ENCODE measurements at regions not wholly inside any gene's neighbourhood (a gene's known extent, or its start where the extent isn't known, plus 50 kb on each side); places are given as distances from the start of the nearest gene placed in this dataset.

DNA sequence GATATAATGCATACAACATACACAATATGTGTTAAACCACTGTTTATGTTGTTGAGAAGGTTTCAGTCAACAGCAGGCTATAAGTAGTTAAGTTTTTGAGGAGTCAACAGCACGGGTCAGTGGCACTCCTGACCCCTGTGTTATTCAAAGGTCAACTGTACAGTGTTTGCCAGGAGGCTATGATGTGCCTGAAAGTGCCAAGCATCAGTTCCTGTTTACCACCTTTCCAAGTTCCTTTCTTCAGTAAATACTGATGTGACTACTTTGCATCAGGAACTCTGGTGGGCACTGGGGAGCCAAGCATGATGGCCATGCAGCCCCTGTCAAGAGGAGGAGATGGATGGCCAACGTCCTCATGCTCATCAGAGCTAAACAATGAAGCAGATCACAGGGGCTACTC, 224.4 kb upstream of the EXOC2 start:
- TF ChIP-seq, protein P1, sequence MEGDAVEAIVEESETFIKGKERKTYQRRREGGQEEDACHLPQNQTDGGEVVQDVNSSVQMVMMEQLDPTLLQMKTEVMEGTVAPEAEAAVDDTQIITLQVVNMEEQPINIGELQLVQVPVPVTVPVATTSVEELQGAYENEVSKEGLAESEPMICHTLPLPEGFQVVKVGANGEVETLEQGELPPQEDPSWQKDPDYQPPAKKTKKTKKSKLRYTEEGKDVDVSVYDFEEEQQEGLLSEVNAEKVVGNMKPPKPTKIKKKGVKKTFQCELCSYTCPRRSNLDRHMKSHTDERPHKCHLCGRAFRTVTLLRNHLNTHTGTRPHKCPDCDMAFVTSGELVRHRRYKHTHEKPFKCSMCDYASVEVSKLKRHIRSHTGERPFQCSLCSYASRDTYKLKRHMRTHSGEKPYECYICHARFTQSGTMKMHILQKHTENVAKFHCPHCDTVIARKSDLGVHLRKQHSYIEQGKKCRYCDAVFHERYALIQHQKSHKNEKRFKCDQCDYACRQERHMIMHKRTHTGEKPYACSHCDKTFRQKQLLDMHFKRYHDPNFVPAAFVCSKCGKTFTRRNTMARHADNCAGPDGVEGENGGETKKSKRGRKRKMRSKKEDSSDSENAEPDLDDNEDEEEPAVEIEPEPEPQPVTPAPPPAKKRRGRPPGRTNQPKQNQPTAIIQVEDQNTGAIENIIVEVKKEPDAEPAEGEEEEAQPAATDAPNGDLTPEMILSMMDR (IDR thresholded peaks at IDR 0.05; ENCODE audit: insufficient read depth, low read length), result no peak
- TF ChIP-seq GABPA (IDR thresholded peaks at IDR 0.05; ENCODE audit: low read depth) (no peak), POLR2AphosphoS5 (IDR thresholded peaks at IDR 0.05; ENCODE audit: low read depth) (no peak)
- TF ChIP-seq, protein P2, sequence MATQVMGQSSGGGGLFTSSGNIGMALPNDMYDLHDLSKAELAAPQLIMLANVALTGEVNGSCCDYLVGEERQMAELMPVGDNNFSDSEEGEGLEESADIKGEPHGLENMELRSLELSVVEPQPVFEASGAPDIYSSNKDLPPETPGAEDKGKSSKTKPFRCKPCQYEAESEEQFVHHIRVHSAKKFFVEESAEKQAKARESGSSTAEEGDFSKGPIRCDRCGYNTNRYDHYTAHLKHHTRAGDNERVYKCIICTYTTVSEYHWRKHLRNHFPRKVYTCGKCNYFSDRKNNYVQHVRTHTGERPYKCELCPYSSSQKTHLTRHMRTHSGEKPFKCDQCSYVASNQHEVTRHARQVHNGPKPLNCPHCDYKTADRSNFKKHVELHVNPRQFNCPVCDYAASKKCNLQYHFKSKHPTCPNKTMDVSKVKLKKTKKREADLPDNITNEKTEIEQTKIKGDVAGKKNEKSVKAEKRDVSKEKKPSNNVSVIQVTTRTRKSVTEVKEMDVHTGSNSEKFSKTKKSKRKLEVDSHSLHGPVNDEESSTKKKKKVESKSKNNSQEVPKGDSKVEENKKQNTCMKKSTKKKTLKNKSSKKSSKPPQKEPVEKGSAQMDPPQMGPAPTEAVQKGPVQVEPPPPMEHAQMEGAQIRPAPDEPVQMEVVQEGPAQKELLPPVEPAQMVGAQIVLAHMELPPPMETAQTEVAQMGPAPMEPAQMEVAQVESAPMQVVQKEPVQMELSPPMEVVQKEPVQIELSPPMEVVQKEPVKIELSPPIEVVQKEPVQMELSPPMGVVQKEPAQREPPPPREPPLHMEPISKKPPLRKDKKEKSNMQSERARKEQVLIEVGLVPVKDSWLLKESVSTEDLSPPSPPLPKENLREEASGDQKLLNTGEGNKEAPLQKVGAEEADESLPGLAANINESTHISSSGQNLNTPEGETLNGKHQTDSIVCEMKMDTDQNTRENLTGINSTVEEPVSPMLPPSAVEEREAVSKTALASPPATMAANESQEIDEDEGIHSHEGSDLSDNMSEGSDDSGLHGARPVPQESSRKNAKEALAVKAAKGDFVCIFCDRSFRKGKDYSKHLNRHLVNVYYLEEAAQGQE (IDR thresholded peaks at IDR 0.05; ENCODE audit: insufficient replicate concordance, low read depth), result no peak

Measured in HL-60 (cell line).